Hematopoietic multipotent progenitor cell treated with erythropoietin and hydrocortisone succinate and interleukin-3 and kit ligand, for 15 days (in vitro differentiated cells): ENCODE measurements at regions not wholly inside any gene's neighbourhood (a gene's known extent, or its start where the extent isn't known, plus 50 kb on each side); places are given as distances from the start of the nearest gene placed in this dataset.

Experiments used
- DNase-seq: peaks from one replicate; pipeline ENCODE4 v3.0.0-alpha.2; 2015; ENCODE audit warnings: low spot score

- DNase-seq: no peak
These were observed 50.8 kb upstream of the GADL1 start for GRCh38 chr3:30945291-30945690.

GRCh38 chr3:30948426-30948825 lies 54.0 kb upstream of the GADL1 start:
- no peak for DNase-seq

DNA sequence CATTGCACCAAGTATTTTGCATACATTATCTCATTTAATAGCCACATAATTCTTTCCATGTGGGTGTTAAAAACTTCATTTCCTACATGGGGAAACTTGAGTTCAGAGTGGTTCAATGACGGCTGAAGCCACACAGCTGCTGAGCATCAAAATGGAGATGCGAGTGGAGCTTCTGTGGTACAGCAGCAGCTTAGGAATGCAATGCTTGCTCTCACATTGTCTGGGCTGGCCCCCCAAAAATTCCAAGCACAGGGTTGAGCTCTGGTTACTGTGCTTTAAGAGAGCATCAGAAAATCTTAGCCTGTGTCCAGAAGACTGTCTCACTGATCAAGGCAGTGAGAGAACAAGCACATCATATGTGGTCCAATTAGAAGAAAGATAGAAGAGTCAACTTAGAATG lies 57.4 kb upstream of the GADL1 start:
- DNase-seq: no peak

GRCh38 chr3:30952786-30953185 lies 58.3 kb upstream of the GADL1 start:
- DNase-seq: no peak

GRCh38 chr3:30954426-30954825 lies 60.0 kb upstream of the GADL1 start:
- no peak for DNase-seq

GRCh38 chr3:30962084-30962483 lies 67.6 kb upstream of the GADL1 start:
- DNase-seq: no peak

GRCh38 chr3:30962493-30962892 lies 68.0 kb upstream of the GADL1 start:
- DNase-seq: no peak

- DNase-seq: no peak
These were observed 68.8 kb upstream of the GADL1 start for GRCh38 chr3:30963223-30963722.

DNA sequence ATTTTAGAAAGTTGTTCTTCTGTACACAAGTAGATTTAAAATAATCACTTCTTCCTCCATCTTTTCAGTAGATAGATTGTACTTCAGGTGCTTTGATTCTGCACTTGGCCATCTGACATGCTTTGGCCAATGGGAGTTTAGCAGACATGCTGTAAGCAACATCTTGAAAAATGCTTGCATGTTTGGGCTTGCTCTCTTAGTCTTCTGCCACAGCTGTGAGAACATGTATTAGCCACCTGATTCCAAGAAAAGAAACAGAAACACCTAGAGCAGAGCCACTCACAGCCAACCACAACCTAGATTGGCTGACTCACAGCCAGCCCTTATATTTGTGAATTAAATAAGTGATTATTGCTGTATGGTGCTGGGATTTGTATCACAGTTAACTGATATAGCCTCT lies 70.2 kb upstream of the GADL1 start:
- DNase-seq: no peak

DNA sequence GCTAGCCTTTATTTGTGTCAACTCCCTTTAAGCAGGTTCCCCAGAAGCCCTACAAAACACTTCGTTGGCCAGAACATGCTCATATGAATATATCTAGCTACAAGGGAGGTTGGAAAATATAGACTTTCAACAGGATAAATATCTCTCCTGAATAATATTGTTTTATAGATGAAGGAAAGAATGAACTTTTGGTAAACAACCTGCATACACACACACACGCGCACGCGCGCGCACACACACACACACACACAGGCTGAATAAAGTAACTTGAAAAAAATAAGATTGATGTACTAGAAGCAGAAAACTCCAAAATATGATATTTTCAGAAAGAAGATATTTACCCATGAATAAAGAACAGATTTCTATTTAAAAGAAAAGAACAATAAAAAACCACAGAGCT lies 72.4 kb upstream of the GADL1 start:
- no peak for DNase-seq

DNA sequence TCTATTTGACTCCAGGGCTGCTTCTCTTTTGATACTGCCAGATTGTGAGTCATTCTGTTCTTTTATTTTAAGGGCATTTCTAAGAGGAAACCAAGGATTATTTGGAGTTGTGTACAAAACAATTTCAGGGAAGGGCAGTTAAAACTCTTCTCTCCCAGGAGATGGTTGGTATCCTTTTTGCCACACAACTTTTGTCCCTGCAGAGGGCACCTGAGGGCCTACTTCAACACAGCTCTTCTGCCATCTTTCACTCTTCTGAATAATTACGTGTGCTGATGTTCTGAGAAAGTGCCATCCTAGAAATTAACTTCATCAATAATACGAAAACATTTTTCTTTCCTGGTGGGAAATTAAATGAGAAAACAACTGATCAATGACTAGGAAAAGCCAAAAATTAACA lies 75.7 kb upstream of the GADL1 start:
- no peak for DNase-seq

GRCh38 chr3:30972449-30972848 lies 78.0 kb upstream of the GADL1 start:
- DNase-seq: no peak

GRCh38 chr3:30974071-30974470 lies 79.6 kb upstream of the GADL1 start:
- no peak for DNase-seq

- DNase-seq: no peak
These were observed 83.1 kb upstream of the GADL1 start for GRCh38 chr3:30977592-30977991.

DNA sequence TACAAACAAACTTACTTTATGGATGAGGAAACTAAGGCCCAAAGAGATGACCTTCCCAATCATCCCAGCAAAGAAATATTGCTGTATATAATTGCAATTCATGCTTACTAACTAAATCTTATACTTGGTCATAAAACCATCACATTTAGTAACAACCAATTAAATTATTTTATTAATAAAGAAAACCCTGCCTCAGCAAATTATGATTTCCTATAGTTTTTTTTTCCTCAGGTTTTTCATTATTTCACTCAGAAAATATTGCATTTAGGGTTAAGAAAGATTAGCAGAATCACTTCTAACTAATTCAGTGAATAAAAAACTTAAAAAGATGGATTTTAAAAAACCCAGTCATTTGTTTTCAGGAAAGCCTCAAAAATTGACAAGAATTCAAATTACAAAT lies 86.5 kb upstream of the GADL1 start:
- DNase-seq: no peak

DNA sequence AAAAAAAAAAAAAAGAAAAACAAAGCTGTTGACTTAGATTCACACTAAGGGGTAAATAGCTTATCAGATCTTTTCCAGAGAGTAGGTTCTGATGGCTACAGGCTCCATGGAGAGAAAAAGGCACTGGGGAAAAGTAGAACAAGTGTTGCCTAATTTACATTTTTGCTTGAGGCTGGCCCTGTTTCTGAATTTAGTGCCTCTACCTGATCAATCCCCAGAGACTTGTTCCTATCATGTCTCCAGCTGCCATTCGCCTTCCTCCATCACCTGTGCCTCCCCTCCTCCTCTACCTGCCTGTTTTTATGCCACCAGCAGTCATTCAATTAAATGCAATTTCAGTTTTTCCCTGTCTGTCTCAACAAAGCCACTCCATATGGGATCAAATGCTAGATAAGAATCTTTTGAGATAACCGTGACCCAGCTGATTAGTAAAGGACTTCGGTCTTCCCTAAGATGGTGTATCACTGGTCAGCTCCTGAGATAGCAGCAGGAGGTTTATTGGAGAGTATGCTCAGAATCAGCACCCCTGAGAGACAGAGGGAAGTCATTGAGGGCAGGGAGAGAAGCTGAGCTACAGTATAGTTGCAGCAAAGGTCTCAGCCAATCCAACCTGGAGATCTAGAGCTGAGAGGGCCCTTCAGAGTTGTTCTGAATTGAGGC lies 88.1 kb upstream of the GADL1 start:
- DNase-seq: no peak

GRCh38 chr3:30984855-30985749 lies 90.6 kb upstream of the GADL1 start:
- no peak for DNase-seq

- DNase-seq: no peak
These were observed 92.1 kb upstream of the GADL1 start for GRCh38 chr3:30986551-30986950.

- no peak for DNase-seq
These were observed 94.3 kb upstream of the GADL1 start for GRCh38 chr3:30988769-30989168.

GRCh38 chr3:30989276-30990030 lies 95.0 kb upstream of the GADL1 start:
- no peak for DNase-seq

- no peak for DNase-seq
These were observed 102.0 kb upstream of the GADL1 start for GRCh38 chr3:30996467-30996866.

GRCh38 chr3:31002730-31003129 lies 108.3 kb upstream of the GADL1 start:
- DNase-seq: no peak
